ENCODE measurements at regions not wholly inside any gene's neighbourhood (a gene's known extent, or its start where the extent isn't known, plus 50 kb on each side); places are given as distances from the start of the nearest gene placed in this dataset.

DNA sequence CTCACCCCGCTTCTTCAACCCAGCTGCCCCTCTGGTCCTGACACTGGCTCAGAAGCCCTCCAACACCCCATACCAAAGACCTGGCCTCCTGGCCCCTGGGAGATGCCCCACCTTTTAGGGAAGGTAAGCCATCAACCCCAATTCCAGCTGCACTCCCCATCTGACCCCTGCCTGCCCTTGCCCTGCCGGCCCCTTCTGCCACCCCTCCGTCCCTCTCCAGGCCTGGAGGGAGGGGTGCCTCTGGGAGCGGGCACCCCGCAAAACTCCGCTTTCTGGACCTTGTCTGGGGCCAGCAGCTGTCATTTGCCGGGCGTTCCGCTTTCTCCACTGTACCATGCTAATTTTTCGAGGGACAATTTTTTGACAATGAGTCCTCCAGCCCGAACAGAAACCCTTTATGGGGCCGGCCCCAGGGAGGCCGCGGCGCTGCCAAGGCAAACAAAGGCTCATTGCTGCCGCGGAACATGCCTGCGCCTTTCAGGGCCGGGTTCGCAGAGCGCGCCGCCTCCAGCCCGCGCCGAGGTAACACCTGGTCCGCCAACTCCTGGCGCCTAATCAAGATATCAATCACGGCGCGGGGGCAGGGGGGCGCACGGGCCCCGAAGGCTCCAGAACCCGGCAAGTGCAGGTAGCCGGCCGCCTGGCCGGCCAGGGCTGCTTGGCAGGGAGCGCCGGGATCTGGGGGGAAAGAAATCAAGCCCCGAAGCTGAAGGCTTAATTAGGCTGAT lies 96.0 kb downstream of the INHBB start:
- DNase-seq: no peak

DNA sequence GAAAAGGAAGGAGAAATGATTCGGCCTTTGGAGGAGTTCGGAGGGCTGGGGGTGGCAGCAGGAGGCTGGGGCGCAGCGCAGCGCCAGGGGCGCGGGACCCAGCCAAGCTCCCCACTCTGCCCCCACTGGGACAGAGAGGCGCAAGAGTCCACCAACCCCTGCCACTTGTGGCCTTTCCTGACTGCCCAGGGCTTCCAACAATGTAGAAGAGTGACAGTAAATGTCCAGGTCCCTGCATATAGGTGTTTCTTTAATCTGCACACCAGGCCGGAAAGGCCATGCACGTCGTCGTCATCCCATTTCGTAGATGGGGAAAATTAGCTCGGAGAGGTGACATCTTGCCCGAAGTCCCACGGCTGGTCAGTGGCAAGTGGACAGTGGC lies 96.6 kb downstream of the INHBB start:
- DNase-seq: no peak

DNA sequence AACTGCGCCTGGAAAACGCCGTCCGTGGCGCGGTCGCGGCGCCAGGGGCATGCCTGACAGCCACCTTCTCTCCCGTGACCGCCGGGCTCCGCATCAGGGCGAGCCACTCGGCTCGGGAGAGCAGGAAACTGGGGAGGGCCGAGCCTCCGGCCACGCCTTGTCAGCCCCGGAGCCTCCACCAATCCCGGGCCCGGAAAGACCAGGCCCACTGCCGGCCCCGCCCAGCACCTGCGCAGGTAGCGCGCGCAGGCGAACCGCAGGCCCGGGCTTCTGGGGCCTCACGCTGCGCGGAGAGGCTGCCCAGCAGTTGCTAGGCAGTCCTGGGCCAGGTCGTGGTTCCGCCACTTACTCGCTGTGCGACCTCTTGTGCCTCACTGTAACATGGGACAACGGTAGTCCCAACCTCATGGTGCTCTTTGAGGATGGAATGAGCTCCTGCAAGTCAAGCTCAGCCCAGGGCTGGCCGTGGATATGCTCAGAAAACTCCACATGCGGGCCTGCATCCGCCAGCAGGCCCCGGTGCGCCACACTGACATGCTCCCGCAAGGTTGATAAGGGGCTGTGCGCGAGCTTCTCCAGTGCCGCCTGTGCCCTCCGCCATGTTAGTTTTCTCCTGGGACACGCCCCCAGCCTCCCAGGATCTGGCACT lies 97.1 kb downstream of the INHBB start:
- peak; percentile 48 for DNase-seq

DNA sequence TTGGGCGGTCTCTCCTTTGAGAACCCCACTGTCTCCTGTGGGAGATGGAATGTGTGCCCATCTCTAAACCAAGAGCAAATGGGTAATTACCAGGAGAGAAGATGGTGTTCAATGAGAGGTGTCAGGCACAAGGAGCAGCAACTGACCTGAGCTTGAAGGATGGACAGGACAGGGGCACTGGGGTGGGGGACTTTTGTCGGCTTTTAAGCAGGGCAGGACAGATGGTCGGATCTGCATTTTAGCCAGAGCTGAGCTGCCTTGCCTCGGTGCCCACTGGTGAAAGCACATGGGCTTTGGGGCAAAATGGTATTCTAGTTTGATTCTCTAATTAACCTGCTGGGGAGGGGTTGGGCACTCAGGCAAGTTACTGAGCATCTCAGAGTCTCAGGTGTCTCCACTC lies 98.0 kb downstream of the INHBB start:
- no peak for DNase-seq

DNA sequence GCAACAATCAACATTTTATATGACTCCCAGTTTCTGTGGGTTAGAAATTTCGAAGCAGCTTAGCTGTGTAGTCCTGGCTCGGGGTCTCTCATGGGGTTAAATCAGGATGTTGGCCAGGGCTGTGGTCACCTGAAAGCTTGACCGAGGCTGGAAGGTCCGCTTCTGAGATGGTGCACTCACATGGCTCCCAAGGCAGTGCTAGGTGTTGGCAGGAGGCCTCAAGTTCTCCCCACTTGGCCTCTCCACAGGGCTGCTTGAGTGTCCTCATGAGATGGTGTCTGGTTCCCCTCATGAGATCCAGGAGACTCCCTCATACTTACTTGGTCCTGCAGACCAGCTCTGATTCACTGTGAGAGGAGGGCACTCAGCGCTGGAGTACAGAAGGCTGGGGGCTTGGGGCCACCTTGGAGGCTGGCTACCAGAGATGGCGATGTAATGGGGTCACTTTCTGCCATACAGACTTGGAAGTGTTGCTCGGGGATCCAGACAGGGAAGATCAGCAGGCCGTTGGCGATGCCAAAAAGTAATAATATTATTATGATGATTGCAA lies 98.8 kb downstream of the INHBB start:
- no peak for DNase-seq

DNA sequence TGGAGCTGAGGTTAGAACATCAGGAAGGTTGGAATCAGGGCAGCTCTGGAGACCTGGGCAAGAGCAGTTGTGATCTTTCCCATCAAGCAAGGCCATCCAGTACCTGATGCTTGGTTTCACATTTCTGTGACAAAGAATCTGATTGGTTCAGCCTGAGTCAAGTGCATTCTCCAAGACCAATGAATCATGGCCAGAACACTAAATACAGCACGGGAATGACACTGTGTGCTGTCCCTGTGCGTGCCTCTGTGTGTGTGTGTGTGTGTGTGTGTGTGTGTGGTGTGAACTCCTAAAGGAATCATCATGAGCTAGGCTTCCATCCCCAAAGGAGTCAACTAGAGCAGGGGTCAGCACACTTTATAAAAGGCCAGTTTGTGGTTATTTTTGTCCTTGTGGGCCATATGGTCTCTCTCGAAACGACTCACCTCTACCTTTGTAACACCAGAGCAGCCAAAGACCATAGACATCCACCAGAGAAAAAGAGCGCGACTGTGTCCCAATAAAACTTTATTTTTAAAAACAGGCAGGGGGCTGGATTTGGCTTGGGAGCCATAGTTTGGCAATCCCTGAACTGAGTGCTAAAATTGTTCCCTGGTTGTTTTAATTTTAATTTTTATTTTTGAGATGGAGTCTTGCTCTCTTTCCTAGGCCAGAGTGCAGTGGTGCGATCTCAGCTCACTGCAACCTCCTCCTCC lies 99.7 kb downstream of the INHBB start:
- no peak for DNase-seq

DNA sequence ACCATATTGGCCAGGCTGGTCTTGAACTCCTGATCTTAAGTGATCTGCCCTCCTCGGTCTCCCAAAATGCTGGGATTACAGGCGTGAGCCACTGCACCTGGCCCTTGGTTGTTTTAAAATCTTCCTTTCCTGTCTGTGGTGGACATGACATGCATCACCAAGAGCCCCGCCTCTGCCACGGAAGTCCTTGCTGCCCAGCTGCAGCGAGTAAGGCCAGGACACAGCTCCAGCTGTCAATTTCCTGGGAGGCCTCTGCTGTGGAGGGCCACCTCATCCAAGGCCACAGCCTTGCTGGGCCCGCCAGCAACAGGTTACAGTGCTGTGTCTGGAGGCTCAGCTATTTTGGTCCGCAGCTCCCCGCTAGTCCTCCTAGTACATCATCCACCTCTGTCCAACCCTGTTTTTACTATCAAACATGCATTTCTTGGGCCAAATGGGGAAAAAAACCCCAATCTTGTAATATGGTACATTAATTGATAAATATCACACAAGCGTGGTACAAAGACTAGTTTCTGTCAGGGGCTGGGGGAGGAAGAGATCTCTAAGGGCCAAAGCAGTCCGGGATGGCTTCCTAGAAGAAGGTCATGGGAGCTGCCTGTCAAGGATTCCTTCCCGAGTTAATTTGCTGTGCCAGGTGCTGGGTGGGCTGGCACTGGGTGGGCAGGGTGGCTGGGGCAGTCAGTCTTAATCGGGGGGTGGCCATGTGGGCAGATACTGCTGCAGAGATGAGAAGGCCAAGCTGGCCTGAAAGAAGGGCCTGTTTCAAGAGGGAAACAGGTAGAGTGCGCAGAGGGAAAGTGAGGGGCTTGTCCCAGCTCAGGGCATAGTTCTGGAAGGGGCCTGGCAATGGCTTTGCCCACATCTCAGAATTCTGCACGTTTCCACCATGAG lies 100.5 kb downstream of the INHBB start:
- no peak for DNase-seq

DNA sequence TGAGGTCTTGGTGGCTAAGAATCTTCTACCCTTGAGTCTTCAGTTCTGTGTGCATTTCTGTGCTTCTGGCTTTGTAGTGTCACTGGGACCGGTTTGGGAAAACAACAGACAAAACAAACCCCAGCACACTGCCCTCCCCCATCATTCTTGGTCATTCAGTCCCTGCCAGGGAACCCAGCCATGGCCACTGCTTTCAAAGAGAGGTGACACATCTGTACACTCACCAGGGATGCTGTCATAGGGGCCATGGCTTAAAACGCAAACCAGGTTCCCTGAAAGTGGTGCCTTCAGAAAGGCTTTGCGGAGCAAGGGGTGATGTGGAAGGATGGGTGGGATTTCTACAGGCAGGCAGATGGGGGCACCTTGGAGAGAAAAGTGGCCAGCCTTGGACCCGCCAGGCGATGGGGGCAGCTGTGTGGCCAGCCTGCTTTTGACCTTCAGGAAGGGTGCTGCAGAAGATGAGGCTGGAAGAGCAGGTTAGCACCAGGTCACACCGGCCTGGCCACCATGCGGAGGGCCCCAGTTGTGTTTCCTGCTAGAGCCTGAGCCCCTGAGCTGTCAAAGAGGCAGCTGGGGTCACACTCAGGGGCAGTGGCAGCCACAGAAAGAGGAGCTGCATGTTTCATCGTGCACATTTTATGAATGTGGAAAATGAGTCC lies 101.3 kb downstream of the INHBB start:
- no peak for DNase-seq

DNA sequence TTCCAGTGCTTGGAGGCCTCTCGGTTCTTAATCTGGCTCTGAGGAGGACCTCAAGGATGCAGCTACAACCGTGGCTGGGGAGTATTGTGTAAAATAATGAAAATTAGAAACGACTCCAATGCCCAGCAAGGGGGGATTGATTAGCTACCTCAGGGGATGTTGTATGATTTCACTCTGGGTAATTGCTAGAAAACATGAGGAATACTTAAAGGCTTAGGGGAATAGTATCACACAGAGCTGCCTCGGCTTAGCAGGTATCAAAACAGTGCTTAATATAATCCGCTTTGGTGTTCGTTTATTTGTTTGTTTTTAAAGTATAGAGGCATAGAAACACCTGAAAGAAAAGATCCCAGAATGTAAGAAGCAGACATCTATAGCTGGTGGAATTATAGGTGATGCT lies 102.5 kb downstream of the INHBB start:
- DNase-seq: no peak

DNA sequence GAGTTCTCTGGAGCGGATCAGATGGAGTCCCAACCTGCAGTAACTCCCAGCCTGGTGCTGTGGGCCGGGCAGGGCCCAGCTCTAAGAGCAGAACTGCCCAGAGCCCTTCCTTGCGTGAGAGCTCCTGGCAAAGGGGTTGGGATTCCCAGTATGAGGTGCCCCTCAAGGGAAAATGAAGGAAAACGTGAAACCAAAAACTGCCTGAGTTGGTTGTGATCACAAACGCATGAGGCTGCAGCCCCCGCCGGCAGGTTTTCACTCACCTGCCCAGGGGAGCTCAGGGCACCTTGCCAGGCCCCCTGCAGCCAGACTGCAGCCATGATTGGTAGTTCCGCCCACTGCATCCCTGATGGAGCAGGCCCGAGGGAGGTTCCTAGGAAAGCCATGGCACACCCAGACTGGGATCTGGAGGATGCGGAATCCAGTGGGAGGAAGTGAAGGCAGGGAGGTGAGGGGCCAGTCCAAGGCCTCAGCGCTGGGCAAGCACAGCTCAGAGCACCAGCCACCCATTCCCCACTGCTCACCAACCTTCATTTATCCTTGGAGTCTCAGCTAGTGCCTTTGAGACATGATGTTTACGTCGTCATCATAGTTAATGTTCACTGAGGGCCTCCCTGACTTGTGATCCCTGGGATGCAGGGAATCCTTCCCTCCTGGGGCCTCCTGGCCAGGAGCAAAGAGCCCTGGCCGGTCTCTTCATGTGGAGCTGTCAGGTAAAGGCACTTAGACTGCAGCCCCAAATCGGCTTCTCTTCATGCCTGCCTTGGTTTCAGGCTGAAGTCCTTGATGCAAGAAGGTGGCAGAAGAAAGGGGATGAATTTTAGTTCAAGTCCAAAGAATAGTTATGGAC lies 103.2 kb downstream of the INHBB start:
- DNase-seq: no peak

DNA sequence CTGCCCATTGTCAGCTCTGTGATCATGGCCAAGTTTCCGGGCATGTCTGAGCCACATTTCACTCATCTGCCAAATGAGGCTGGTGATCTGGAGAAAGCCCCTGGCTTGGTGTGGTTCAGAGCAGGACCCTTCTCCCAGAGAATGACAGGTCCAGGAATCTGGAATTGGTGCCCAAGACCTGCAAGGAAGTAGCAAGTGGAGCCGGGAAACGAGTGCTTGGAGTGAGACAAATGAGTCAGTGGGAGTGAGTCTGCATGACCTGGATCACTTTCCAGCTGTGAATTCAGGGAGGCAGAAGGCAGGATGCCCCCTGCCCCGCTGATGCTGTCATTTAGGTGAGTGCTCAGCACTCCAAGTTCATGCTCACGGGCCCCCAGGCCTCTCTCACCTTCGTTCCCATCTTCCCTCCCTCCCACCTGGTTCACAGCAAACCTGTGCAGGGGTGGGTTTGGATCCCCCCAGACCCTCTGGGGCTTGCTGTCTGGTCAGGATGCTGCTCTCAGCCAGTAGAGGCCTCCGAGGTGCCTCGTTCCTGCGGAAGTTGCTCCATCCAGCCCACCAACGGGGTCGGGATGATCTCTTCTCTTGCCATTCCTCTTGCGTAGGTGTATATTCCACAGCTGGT lies 104.4 kb downstream of the INHBB start:
- DNase-seq: no peak

DNA sequence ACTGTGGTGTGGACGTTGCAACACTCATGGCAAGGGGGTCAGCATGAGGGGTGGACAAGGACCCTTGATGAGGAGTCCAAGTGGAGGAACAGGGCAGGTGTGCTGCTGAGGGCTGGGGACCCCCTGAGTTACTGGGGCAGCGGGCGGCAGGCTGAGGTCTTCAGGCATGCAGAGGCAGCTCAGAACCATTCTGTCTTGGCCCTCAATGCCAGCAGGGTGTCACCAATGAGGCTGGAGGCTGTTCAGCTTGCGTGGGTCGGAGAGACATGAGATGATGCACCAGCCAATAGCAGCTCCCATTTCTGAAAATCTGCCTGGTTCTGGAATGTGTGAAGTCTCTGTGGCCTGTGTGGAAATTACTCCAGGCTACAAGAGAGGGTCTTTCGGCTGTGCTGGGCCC lies 105.4 kb downstream of the INHBB start:
- DNase-seq: no peak

DNA sequence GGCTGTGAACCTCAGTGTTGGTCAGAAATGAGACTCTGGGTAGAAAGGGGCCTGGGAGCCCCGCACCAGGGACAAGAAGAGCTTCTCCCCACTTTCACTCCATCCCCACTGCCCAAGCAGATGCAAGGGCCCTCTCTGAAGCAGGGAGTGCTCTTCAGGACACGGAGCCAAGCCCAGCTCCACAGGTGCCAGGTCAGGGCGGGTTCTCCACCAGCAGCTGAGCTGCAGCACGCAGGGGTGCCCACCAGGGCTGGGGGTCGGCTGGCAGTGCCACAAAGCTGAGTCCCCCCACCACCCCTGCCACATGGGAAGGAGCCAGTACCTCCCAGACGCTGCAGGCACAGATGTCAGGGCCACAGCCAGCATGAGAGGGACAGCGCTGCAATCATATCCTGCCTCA lies 106.2 kb downstream of the INHBB start:
- DNase-seq: no peak

DNA sequence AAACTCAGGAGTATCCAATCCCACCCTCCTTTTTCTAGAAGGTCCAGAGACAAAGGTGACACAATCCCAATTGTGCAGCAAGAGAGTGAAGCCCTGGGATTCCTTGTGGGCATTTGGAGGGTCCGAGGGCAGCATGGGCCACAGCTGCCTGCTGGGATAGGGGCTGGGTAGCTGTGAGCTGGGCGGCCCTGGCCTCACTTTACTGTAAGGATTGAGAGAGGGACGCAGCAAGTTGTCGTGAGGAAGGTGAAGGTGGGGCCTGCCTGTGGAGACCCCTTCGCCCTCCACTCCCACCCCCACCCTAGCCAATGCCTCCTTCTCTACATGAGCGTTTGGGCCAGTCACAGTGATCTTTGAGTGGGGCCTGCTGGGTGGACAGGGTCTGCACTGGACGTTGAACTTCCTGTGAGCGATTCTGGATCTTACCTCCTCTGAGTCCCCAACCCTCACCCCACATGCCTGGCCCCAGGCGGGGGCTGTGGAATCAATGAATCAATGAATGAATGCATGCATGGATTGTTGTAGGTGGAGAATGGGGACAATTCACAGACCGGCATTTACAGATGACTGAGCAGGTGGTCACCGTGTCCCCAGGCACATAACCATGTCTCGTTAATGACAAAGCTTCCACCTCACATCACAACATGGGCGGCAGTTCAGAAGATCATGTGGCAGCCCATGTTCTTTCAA lies 107.2 kb downstream of the INHBB start:
- no peak for DNase-seq

DNA sequence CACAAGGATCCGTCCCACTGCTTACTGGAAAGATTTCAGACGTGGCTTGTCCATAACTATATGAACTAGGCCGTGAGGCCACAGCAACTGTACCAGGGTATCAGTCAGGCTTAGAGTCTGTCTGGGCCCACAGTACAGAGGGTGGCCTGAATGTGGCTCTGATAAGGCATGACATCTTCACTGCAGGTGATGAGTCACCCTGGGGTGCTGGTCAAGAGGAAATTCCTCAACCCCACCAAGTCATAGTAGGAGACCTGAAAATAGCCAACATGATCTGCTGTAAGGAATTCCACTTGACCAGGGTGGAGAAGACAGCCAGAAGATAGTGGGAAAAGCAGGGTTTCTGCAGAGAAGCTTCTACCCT lies 107.7 kb downstream of the INHBB start:
- no peak for DNase-seq

DNA sequence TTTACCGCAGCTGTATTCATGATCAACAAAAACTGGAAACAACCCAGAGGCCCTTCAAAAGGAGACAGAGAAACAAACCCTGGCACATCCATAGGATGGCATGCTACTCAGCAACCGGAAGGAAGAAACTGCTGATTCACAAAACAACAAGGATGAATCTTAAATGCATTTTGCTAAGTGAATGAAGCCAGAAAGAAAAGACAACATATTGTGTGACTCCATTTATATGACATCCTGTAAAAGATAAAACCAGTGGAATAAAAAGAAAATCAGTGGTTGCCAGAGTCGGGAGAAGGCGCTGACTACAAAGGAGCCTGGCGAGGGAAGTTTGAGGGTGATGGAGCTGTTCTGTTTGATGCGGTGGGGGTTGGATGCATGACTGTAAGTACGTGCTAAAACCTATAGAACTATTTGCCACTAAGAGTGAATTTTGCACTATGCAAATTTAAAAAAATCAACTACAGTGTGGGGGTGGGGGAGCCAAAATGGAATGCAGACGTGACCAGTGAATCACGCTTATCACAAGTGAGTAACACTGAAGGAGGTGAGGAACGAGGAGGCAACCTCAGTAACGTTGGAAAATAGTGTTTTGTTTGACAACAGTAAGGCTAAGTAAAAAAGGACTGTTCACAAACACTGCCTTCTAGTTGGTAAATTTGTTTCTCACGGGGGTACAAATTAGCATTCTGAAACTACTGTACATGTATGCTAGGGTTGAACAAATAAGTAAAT lies 108.9 kb downstream of the INHBB start:
- DNase-seq: no peak

DNA sequence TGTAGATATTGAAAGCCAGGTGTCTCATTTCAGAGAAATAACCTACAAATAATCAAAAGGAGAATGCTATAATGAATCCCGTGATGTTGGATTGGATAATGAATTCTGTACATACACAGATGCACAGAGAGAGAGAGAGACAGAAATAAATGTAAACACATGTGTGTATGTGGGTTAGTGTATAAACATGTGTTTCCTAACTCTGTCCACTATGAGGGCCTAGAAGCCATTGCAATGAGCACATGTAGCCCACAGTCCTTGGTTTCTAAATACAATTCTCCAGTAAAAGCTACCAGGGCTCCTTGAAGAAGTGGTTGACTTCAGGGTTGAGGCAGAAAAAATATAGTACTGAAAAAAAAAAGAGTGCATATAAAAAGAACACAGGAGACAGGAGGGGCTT lies 109.5 kb downstream of the INHBB start:
- DNase-seq: no peak

DNA sequence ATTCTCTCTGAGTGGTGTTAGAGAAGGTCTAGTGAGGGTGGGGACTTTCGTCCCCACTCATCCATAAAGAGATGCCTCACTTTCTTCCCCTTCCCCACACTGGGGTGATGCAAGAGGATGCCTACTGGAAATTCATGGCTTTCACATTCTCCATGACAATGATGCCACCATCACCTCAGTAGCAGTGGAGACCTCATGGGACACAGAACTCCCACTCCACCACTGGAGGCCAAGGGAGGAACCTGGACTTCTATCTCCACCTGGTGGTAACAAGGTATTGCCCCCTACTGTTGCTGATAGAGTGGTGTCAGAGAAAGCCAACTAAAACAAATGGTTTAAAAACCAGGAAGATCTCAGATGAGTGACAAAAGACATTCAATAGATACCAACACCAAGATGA lies 110.9 kb downstream of the INHBB start:
- no peak for DNase-seq

DNA sequence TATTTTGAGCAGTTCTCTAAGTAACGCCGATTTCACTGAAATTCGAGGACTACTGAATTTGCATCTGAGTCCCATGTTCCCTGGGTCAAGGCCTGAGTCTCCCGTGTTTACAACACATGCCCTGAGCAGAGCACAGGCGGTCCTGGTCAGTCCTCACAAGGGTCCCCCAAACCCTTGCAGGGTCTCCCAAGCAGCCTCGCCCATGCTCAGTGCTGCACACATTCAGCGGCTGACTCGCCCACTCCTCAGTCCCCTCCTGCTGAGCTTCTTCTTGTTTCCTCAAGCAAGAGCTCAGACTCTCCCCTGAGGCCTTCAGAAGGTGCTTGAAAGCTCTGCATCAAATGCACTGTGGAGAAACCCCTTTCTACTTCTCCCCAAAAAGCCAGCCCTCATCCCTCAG lies 114.6 kb downstream of the INHBB start:
- DNase-seq: no peak

DNA sequence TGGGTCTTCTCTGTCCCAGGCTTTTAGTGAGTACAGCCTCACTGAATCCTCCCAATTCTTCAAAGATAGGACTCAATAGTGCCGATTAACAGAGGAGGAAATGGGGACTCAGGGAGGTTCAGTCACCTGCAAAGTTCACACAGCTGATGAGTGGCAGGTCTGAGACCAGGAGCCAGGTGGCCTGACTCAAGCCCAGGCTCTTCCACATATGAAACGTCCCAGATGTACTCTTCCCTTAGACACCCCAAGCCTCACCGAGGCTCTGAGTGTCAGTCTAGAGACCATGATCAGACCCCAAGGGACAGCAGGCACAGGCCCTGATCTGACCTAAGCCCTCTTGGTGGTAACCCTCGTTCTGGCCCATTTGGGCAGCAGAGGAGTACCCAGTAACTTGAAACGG lies 115.2 kb downstream of the INHBB start:
- no peak for DNase-seq
